D721Med (cell line): ENCODE measurements at regions not wholly inside any gene's neighbourhood (a gene's known extent, or its start where the extent isn't known, plus 50 kb on each side); places are given as distances from the start of the nearest gene placed in this dataset.

Experiments used
- DNase-seq: peaks from one replicate; pipeline ENCODE4 v3.0.0; 2011; ENCODE audit warnings: low spot score; ENCODE audit not compliant: insufficient read length
- FAIRE-seq: peaks from 2 replicates; lab custom pipeline; 2011; peaks lifted over from hg19 to GRCh38; lab: Jason Lieb, UNC
- TF ChIP-seq, protein P1 (sequence below): IDR thresholded peaks from 2 replicates; pipeline ENCODE4 v1.5.1; 2012; ENCODE audit warnings: mild to moderate bottlenecking, control low read depth; ENCODE audit not compliant: insufficient read depth; ENCODE audit errors: missing control alignments

DNA sequence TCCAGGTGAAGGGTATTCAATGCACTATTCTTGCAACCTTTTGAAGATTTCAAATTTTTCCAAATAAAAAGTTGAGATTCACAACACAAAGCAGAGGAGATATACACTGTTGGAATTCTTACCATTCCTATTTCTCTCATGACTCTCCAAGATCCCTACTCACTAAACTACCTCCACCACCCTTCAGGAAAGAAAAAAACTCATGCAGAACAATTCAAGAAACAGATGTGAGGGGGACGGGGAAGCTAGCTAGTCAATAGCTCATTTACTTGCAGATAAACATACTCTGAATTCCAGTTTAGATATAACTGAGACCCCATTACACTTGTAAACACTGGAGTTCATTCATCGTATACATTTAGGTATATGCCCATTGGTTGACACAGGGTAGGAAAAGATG, 90.0 kb upstream of the SERP2 start:
- no peak for DNase-seq
- TF ChIP-seq, protein P1, sequence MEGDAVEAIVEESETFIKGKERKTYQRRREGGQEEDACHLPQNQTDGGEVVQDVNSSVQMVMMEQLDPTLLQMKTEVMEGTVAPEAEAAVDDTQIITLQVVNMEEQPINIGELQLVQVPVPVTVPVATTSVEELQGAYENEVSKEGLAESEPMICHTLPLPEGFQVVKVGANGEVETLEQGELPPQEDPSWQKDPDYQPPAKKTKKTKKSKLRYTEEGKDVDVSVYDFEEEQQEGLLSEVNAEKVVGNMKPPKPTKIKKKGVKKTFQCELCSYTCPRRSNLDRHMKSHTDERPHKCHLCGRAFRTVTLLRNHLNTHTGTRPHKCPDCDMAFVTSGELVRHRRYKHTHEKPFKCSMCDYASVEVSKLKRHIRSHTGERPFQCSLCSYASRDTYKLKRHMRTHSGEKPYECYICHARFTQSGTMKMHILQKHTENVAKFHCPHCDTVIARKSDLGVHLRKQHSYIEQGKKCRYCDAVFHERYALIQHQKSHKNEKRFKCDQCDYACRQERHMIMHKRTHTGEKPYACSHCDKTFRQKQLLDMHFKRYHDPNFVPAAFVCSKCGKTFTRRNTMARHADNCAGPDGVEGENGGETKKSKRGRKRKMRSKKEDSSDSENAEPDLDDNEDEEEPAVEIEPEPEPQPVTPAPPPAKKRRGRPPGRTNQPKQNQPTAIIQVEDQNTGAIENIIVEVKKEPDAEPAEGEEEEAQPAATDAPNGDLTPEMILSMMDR: no peak
- FAIRE-seq: no peak

DNA sequence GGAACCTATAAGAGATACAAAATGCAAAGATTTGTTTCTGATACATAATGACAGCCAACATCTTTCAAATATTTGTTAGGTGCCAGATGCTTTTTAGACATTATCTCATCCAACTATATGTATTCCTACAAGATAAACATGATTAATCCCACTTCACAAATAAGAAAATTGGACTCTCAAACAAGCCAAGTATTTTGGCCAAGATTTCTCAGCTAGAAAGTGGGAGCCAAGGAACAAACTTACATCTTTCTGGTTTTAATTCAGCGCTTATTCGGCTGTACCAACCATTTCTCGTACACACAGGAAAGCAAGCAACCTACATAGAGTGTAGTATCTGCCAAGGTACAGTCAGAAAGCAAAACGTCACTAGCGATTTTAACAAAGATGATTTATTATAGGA, 85.7 kb upstream of the SERP2 start:
- no peak for DNase-seq
- TF ChIP-seq, protein P1: no peak
- no peak for FAIRE-seq

DNA sequence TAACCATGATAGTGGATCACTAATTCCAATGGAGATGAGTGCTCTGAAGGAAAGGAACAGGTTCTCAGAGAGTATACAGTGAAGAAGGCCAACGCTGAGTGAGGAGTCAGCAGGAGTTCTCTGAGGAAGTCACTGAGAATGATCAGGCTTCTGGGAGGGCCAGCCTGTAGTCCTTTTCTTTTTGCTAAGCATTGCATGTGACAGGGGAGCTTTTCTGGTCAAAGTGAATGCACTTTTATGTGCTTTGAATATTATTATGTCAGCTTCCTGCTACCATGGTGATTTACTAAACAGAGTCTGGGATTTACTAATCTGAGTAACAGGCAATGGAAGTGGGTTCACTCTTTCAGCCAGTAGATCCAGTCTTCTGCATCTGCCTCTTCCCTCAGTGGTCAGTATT, 81.1 kb upstream of the SERP2 start:
- FAIRE-seq (no peak), DNase-seq (no peak)
- TF ChIP-seq, protein P1: no peak

DNA sequence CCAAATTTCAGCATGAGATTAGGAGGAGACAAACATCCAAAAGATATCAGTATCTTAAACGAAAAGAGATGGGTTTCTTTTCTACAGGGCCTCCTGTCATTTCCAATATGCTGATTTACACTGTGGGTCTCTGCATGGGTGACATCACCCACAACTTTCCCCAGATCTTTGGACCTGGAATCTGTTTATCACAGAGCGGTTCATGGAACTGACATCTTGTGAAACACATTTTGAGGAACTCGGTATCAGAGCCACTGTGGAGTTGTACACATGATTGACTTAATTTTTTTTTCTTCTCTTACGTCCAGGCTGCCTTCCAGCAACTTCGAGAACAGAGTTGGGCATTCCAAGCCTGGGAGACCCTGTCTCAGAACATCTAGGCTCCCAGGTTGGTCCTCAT, 80.2 kb upstream of the SERP2 start:
- FAIRE-seq (no peak), DNase-seq (no peak)
- TF ChIP-seq, protein P1: no peak

DNA sequence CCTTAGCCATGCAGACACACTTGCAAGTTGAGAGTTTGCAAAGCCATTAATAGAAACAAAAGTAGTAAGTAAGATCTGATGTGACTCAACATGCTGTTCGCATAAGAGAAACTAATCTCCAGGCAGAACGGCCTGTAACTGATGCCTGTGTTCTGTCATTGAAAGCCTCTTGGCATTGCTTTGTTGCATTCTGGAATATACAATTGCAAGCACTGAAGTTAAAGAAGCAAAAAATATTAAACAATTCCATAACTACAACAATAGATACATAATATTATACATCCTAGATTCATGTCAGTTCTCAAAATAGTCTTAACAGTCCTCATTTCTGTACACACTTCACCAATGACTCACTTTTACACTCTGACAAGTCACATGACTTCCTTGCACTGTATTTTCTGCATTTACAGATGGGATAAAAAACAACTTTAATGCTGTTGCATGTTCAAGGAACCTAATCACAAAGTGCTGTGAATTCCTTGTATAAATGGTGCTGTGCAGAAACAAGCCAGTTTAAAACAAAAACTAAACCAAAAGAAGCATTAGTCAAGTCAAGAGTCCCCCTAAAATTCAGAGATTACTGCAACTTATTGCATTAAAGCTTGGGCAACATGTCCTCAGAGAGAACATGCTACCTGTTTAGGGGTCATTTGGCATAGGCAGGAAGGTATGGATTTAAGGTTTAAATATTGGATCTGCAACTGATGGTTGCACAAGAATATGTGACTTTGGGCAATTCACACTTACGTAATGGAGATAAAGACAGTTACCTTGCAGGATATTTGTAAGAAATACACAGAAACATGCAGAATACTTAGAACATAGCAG, 79.5 kb upstream of the SERP2 start:
- DNase-seq (no peak), FAIRE-seq (no peak)
- TF ChIP-seq, protein P1: no peak

DNA sequence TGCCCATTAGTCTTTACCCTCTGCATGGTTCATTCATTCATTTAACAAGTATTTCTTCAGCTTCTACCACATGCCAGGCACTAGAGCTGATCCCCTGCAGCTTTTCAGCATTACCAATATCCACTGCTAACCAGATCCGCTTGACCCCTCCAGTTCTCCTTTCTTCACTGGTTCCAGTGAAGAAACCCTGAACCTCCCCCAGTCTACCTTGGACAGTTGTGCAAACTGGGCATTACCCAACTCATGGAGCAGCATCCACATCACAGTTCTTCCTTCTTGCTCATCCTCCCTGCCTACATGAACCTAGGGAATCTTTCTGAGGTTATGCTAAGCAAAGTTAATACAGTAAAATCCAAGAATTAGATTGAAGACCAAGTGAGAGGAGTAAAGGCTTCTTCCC, 78.7 kb upstream of the SERP2 start:
- FAIRE-seq (no peak), DNase-seq (no peak)
- TF ChIP-seq, protein P1: no peak

DNA sequence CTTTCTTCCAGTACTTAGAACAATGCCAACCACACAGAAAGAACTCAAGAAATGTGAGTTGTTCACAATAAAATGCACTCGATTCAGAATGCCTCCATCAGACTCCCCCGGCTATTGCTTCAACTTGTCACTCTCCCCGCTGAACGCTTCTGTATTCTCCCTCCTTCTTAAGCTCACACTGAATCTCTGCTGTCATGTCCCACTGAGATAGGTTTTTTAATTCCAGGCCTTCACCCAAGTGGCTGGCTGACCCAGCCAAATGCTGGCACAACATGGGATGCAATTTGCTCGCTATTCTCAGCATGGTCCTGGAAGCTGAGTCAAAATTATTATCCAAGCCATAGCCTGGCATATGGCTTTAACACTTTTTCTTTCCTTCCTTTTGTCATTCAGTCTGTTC, 76.8 kb upstream of the SERP2 start:
- no peak for DNase-seq
- no peak for FAIRE-seq

More for the DNA sequence above, 76.8 kb upstream of the SERP2 start:
- TF ChIP-seq, protein P1: no peak
